ENCODE measurements at regions not wholly inside any gene's neighbourhood (a gene's known extent, or its start where the extent isn't known, plus 50 kb on each side); places are given as distances from the start of the nearest gene placed in this dataset.
A peak's percentile ranks its signal among the peaks of the same experiment; 100 is the strongest.

DNA sequence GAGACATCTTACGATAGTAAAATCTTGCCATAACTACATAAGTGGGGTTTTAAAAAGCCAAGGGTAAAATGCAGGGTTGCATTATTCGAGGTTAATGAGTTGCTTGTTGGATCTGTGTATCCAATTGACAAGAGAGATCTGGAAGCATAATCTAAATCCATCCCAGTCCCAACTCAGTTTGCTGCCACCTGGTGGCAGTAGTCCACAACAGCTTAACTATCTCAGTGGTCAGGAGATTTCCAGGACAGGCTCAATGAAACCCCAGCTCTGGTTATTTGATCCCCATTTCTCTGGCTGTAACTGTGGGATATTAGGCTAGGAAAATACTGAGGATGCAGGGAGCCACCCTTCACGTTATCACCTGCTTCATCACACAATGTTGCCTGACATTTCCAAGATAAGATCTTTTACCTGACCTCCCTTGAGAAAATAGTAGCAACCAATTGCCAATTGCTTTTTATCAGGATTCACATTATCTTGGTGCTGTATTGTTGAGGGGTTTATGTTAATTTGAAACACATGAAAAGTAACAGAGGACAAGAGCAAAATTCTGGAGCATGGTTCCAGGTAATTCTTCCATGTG lies 88.2 kb upstream of the TNIP3 start:
- whole genome bisulfite sequencing (ENCODE audit: low lambda C conversion rate) = 0% methylated on average over 3 of the region's 3 CpGs
- no peaks in the 10 kb centered on the region for H4K20me1 ChIP-seq (ENCODE audit: insufficient read depth, low read length)
- no peaks in the 10 kb centered on the region for H3K4me1 ChIP-seq (ENCODE audit: insufficient read depth, low read length)
- H3K79me2 ChIP-seq (ENCODE audit: insufficient read depth, low read length) = no peaks in the 10 kb centered on the region
- intact Hi-C loops (cut with micrococcal nuclease; ENCODE audit: unreplicated experiment) (loop anchor here (1.0 kb wide), 1 partner anchor 60 kb away; no protein-coding TSS in a partner anchor), in situ Hi-C loops (cut with HindIII; ENCODE audit: extremely low pct_ligation_motif_present, low pct_unique_long_range_greater_than_20kb) (loop anchor here (5.0 kb wide), 1 partner anchor 60 kb away; no protein-coding TSS in a partner anchor)
- H3K36me3 ChIP-seq (replicated peaks in 1 of 2; ENCODE audit: control insufficient read depth in 1 of 2, insufficient read depth in 2 of 2, low read length in 2 of 2) = no peaks in the 10 kb centered on the region
- ATAC-seq = peak; percentile 94
- no peak overlapping the region for H2AFZ ChIP-seq (ENCODE audit: low read length)
- no TSS peak for BruUV-seq (replicated peaks)
- H3K9ac ChIP-seq (ENCODE audit: insufficient read depth, low read depth, low read length) = no peak overlapping the region
- POLR2A ChIA-PET = no interaction called here
- H3K4me3 ChIP-seq (replicated peaks in 1 of 3; ENCODE audit: insufficient read depth in 1 of 3, low read depth in 2 of 3, low read length in 3 of 3) = no peak overlapping the region
- CTCF ChIA-PET (ENCODE audit: low intra/inter-chr PET ratio, low total read pairs) = interaction anchor here (1.3 to 2.2 kb wide), 2 partner anchors 59 to 1096 kb away, joined by 9 to 24 read pairs; no protein-coding TSS in a partner anchor
- H3K27me3 ChIP-seq (ENCODE audit: control insufficient read depth in 1 of 2, insufficient read depth in 2 of 2, low read length in 2 of 2) = no peaks in the 10 kb centered on the region
- no peak overlapping the region for H3K27ac ChIP-seq (ENCODE audit: extremely low read length, insufficient read depth, low read length)
- FAIRE-seq = peak; percentile 91
- H3K4me2 ChIP-seq (ENCODE audit: low read depth, low read length) = no peak overlapping the region
- no peaks in the 10 kb centered on the region for H3K9me3 ChIP-seq (ENCODE audit: low read length)
- peak; percentile 51 for DNase-seq (ENCODE audit: low spot score)
- TF ChIP-seq ZNF644 (CRISPR knock-in tag; IDR thresholded peaks at IDR 0.05; ENCODE audit: low read depth) (no peak), KDM4B (CRISPR knock-in tag; IDR thresholded peaks at IDR 0.05) (no peak), TFAP4 (IDR thresholded peaks at IDR 0.05; ENCODE audit: borderline replicate concordance, low read depth) (no peak), HOXD1 (CRISPR knock-in tag; IDR thresholded peaks at IDR 0.05) (no peak), RAD21 (CRISPR knock-in tag; IDR thresholded peaks at IDR 0.05) (peak; percentile 49), STAG1 (CRISPR knock-in tag; IDR thresholded peaks at IDR 0.05) (peak; percentile 41), TCF7 (IDR thresholded peaks at IDR 0.05; ENCODE audit: low read depth) (no peak), SMC3 (IDR thresholded peaks at IDR 0.05; ENCODE audit: low read length) (peak; percentile 71), ATF1 (CRISPR knock-in tag; IDR thresholded peaks at IDR 0.05) (no peak), CTCF (CRISPR knock-in tag; IDR thresholded peaks at IDR 0.05) (peak; percentile 80), ISX (CRISPR knock-in tag; conservative IDR thresholded peaks at IDR 0.05) (no peak), ZNF577 (CRISPR knock-in tag; IDR thresholded peaks at IDR 0.05; ENCODE audit: borderline replicate concordance, low read depth) (no peak), PLRG1 (conservative IDR thresholded peaks at IDR 0.05) (no peak), HNRNPL (IDR thresholded peaks at IDR 0.05; ENCODE audit: low read depth, low read length) (no peak), PCBP2 (optimal IDR thresholded peaks at IDR 0.05; ENCODE audit: low read depth, low read length, poor library complexity, severe bottlenecking) (no peak), ZNF496 (CRISPR knock-in tag; IDR thresholded peaks at IDR 0.05; ENCODE audit: insufficient replicate concordance) (no peak), ZNF329 (CRISPR knock-in tag; IDR thresholded peaks at IDR 0.05; ENCODE audit: low read depth) (no peak), CEBPG (CRISPR knock-in tag; IDR thresholded peaks at IDR 0.05) (no peak)
- TF ChIP-seq, protein P1, sequence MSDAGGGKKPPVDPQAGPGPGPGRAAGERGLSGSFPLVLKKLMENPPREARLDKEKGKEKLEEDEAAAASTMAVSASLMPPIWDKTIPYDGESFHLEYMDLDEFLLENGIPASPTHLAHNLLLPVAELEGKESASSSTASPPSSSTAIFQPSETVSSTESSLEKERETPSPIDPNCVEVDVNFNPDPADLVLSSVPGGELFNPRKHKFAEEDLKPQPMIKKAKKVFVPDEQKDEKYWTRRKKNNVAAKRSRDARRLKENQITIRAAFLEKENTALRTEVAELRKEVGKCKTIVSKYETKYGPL (CRISPR knock-in tag; IDR thresholded peaks at IDR 0.05) = no peak
- TF ChIP-seq, protein P2, sequence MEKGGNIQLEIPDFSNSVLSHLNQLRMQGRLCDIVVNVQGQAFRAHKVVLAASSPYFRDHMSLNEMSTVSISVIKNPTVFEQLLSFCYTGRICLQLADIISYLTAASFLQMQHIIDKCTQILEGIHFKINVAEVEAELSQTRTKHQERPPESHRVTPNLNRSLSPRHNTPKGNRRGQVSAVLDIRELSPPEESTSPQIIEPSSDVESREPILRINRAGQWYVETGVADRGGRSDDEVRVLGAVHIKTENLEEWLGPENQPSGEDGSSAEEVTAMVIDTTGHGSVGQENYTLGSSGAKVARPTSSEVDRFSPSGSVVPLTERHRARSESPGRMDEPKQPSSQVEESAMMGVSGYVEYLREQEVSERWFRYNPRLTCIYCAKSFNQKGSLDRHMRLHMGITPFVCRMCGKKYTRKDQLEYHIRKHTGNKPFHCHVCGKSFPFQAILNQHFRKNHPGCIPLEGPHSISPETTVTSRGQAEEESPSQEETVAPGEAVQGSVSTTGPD (CRISPR knock-in tag; IDR thresholded peaks at IDR 0.05) = no peak
- TF ChIP-seq, protein P3, sequence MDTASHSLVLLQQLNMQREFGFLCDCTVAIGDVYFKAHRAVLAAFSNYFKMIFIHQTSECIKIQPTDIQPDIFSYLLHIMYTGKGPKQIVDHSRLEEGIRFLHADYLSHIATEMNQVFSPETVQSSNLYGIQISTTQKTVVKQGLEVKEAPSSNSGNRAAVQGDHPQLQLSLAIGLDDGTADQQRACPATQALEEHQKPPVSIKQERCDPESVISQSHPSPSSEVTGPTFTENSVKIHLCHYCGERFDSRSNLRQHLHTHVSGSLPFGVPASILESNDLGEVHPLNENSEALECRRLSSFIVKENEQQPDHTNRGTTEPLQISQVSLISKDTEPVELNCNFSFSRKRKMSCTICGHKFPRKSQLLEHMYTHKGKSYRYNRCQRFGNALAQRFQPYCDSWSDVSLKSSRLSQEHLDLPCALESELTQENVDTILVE (CRISPR knock-in tag; IDR thresholded peaks at IDR 0.05) = no peak
